ENCODE measurements at regions not wholly inside any gene's neighbourhood (a gene's known extent, or its start where the extent isn't known, plus 50 kb on each side); places are given as distances from the start of the nearest gene placed in this dataset.

DNA sequence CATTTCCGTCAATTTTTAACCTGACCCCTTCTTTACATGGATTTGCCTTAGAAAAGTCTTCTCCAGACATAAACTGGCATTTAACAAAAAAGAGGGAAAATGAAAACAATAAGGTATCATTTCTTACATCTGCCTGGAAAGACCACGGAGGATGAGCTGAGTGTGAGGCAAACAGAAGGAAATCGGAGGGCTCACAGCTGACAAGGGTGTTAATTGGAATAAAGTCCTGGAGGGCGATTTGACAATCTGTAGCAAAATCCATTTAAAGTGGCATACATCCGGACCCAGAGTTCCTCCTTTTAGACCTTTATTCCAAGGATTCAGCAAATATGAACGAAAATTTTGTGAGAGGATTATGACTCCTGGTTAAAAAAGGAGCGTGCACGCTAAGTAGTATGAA, 179.7 kb upstream of the COPS8 start:
- ATAC-seq (no peak), DNase-seq (ENCODE audit: extremely low read depth in 1 of 4, low spot score in 3 of 4) (no peak), FAIRE-seq (no peak)
- Histone ChIP-seq H3K9me1 (ENCODE audit: control insufficient read depth, insufficient read depth, low read length) (no peaks in the 10 kb centered on the region), H3K27me3 (ENCODE audit: control insufficient read depth in 2 of 2, insufficient read depth in 2 of 2, low read length in 2 of 2) (peaks cover 0 to 33% of the 10 kb centered on the region in 2 experiments; a peak in 2 of 5 replicates), H3K4me2 (ENCODE audit: insufficient read depth, low read length) (no peak overlapping the region), H3K36me3 (ENCODE audit: control insufficient read depth, insufficient read depth, low read length) (no peaks in the 10 kb centered on the region), H3K4me3 (no peak overlapping the region), H3K9ac (ENCODE audit: insufficient read depth in 1 of 2, low read depth in 2 of 2, low read length in 2 of 2) (no peak overlapping the region), H3K4me1 (replicated peaks in 1 of 2; ENCODE audit: control insufficient read depth in 2 of 2, insufficient read depth in 2 of 2, low read length in 2 of 2) (no peaks in the 10 kb centered on the region), H3K27ac (ENCODE audit: extremely low read depth, low read depth, low read length) (no peak overlapping the region), H4K20me1 (replicated peaks; ENCODE audit: control insufficient read depth, insufficient read depth, low read length) (no peaks in the 10 kb centered on the region), H3K9me3 (replicated peaks; ENCODE audit: control insufficient read depth, insufficient read depth, low read depth, low read length) (no peaks in the 10 kb centered on the region), H2AFZ (ENCODE audit: low read depth, low read length) (no peak overlapping the region), H3K79me2 (ENCODE audit: control insufficient read depth, insufficient read depth, low read length) (no peaks in the 10 kb centered on the region)
- intact Hi-C loops (cut with micrococcal nuclease), result no loop called here
- BruUV-seq (replicated peaks), result no TSS peak
- 2% methylated on average over 7 of the region's 8 CpGs for WGBS (ENCODE audit: insufficient coverage, low coverage, missing lambda C conversion rate)
- POLR2A ChIA-PET, result interaction anchor here (0.8 kb wide), 1 partner anchor 13 kb away, joined by 4 read pairs; no protein-coding TSS in a partner anchor
- CTCF ChIA-PET (ENCODE audit: low intra/inter-chr PET ratio), result no interaction called here
- in situ Hi-C loops (cut with MboI), result no loop called here
- no peak for TF ChIP-seq PPARD (CRISPR knock-in tag; IDR thresholded peaks at IDR 0.05)
- no peak for TF ChIP-seq RBM22 (IDR thresholded peaks at IDR 0.05; ENCODE audit: low read depth, low read length, poor library complexity, severe bottlenecking)
- no peak for TF ChIP-seq CBFA2T3 (IDR thresholded peaks at IDR 0.05)
- TF ChIP-seq HNRNPK (IDR thresholded peaks at IDR 0.05; ENCODE audit: low read depth, low read length, poor library complexity, severe bottlenecking), result no peak
- TF ChIP-seq SIN3A (IDR thresholded peaks at IDR 0.05; ENCODE audit: borderline replicate concordance in 2 of 2, control insufficient read depth in 1 of 2, low read depth in 2 of 2, low read length in 2 of 2), result no peak
- no peak for TF ChIP-seq RBFOX2 (IDR thresholded peaks at IDR 0.05; ENCODE audit: low read depth, low read length)
- TF ChIP-seq, protein P1, sequence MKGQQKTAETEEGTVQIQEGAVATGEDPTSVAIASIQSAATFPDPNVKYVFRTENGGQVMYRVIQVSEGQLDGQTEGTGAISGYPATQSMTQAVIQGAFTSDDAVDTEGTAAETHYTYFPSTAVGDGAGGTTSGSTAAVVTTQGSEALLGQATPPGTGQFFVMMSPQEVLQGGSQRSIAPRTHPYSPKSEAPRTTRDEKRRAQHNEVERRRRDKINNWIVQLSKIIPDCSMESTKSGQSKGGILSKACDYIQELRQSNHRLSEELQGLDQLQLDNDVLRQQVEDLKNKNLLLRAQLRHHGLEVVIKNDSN (CRISPR knock-in tag; IDR thresholded peaks at IDR 0.05), result no peak
- TF ChIP-seq ZFP1 (CRISPR knock-in tag; IDR thresholded peaks at IDR 0.05), result no peak
- no peak for TF ChIP-seq DPF2 (IDR thresholded peaks at IDR 0.05)
- no peak for TF ChIP-seq LARP7 (IDR thresholded peaks at IDR 0.05)
- TF ChIP-seq, protein P2, sequence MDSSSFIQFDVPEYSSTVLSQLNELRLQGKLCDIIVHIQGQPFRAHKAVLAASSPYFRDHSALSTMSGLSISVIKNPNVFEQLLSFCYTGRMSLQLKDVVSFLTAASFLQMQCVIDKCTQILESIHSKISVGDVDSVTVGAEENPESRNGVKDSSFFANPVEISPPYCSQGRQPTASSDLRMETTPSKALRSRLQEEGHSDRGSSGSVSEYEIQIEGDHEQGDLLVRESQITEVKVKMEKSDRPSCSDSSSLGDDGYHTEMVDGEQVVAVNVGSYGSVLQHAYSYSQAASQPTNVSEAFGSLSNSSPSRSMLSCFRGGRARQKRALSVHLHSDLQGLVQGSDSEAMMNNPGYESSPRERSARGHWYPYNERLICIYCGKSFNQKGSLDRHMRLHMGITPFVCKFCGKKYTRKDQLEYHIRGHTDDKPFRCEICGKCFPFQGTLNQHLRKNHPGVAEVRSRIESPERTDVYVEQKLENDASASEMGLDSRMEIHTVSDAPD (CRISPR knock-in tag; IDR thresholded peaks at IDR 0.05), result no peak
- TF ChIP-seq, protein P3, sequence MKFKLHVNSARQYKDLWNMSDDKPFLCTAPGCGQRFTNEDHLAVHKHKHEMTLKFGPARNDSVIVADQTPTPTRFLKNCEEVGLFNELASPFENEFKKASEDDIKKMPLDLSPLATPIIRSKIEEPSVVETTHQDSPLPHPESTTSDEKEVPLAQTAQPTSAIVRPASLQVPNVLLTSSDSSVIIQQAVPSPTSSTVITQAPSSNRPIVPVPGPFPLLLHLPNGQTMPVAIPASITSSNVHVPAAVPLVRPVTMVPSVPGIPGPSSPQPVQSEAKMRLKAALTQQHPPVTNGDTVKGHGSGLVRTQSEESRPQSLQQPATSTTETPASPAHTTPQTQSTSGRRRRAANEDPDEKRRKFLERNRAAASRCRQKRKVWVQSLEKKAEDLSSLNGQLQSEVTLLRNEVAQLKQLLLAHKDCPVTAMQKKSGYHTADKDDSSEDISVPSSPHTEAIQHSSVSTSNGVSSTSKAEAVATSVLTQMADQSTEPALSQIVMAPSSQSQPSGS (CRISPR knock-in tag; IDR thresholded peaks at IDR 0.05), result no peak
- no peak for TF ChIP-seq ZNF444 (CRISPR knock-in tag; IDR thresholded peaks at IDR 0.05)

All from K562 (cell line).